ENCODE measurements at regions not wholly inside any gene's neighbourhood (a gene's known extent, or its start where the extent isn't known, plus 50 kb on each side); places are given as distances from the start of the nearest gene placed in this dataset.
"Not testable (repeated sequence)": the region's sequence is repeated elsewhere in the genome, so short reads cannot be mapped to it uniquely, and the experiment has no call there.

DNA sequence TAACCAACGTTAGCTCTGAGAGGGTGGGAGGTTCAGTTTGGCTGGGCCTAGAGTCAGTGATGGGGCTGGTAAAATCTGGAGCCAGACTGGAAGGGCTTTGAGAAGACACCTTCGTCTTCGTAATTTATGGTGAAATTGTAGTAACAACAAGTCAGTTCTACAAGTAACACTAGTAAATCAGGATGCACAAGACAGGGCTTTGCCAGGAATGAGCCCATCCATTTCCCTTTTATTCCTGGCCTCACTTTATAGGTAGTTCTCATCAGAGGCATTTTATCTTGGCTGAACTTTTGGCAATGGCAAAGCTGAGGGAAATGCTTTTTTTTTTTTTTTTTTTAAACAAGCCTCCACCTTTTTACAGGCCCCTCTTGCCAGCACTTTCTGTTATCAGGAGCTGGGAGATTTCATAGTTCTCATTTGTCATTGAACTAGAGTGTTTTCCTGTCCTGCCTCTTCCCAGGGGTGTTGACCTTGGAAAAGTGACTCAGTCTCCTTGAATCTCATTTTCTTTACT lies 110.5 kb upstream of the KLF4 start:
- in situ Hi-C loops (cut with HindIII; ENCODE audit: low sequenced_read_pairs): loop anchor here (25.0 kb wide), 1 partner anchor 113 kb away; the partner anchor contains the start of gene KLF4

DNA sequence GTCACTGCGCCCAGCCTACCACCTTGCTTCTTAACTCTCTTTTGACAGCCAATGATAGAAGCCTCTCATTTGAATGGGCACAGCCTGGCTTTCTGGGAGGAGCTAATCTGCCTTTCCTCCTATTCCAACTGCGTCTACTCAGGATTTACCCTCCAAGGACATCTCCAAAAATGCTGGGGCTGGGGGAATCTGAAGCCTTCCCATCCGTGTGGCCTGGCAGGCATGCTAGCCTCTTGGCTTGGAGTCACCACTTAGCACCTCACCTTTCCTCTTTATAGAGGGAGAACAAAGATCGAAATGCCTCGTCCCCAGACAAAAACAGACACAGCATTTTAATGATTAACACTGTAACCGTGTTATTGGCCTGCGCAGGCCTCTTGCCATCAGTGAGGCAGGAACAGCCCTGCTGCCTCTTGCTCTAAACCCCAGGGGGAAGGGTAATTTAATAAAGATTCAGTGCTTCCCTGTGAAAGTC lies 108.2 kb upstream of the KLF4 start:
- in situ Hi-C loops (cut with HindIII; ENCODE audit: low sequenced_read_pairs): no loop called here

DNA sequence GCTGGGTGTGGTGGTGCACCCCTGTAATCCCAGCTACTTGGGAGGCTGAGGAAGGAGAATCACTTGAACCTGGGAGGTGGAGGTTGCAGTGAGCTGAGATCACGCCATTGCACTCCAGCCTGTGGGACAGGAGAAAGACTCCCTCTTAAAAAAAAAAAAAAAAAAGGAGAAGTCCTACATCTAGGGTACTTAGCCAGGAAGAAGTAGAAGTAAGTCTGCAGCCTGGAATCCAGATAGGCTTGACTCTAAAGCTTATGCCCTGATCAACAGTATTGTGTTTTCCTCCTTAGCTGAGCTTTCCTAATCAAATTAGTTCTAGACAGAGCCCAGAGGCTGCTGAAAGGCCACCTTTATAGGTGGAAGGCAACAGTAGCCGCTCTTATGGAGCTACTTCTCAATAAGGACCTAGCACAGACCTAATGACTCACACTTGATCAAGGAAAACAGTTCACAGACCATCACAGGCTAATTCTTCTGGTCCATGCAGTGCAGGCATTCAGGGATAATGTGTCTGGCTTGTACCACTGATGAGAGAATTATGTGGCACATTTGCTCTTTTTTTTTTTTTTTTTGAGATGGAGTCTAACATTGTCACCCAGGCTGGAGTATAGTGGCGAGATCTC lies 105.5 kb upstream of the KLF4 start:
- in situ Hi-C loops (cut with HindIII; ENCODE audit: low sequenced_read_pairs): no loop called here

DNA sequence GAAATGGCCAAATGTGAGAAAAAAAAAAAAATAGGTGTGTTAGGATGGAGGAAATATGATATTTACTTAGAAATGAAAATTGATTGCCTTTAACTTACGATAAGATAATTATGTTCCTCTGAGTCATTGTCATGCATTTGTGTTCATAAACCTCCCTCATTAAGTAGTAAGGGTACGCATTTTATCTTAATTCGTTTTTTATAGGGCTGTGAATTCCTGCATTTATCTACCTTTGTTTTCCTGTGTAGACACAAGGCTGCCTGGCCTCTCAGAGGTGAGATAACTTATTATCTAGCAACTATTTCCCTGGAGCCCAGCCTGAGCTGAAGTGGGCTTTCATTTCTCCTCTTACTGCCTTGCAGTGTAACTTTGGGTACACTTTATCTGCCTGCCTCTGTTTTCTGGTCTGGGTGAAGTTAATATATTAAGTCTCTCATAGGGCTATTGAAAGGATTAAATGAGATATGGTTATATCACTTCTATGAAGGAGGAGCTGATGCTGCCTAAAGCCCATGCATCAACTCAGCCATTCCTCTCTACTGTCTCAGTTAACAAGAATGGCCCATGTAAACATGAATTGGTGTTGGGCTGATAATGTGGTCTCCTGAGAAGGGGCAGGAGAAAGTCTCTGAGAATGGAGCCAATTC lies 103.8 kb upstream of the KLF4 start:
- in situ Hi-C loops (cut with HindIII; ENCODE audit: low sequenced_read_pairs): no loop called here

DNA sequence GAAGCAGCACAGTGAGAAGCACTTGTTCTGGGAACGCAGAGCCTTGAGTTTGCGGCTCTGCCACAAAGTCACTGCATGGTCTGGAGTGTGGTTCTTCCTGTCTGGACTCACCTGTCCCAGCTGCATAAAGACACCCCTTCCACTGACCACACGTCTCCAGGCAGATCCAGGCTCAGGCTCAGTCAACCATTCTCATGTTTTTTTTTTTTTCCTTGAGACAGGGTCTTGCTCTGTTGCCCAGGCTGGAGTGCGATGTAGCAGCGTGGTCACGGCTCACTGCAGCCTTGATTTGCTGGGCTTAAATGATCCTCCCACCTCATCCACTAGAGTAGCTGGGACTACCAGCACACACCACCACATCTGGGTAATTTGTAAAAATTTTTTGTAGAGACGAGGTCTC lies 102.9 kb upstream of the KLF4 start:
- in situ Hi-C loops (cut with HindIII; ENCODE audit: low sequenced_read_pairs): no loop called here

DNA sequence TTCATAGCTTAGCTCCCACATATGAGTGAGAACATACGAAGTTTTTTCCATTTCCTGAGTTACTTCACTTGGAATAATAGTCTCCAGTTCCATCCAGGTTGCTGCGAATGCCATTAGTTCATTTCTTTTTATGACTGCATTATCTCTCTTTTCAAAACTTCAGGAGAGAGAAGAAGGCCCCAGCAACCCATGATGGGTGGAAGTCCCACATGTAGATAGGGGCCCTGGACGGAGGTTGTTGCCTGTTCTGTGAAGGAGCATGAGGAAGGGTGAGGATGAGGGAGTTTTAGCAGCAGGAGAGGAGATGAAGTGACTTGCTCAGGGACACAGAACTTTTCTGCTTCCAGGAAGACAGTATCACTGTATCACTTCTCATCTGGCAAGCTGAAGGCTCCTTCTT lies 102.2 kb upstream of the KLF4 start:
- in situ Hi-C loops (cut with HindIII; ENCODE audit: low sequenced_read_pairs): no loop called here

DNA sequence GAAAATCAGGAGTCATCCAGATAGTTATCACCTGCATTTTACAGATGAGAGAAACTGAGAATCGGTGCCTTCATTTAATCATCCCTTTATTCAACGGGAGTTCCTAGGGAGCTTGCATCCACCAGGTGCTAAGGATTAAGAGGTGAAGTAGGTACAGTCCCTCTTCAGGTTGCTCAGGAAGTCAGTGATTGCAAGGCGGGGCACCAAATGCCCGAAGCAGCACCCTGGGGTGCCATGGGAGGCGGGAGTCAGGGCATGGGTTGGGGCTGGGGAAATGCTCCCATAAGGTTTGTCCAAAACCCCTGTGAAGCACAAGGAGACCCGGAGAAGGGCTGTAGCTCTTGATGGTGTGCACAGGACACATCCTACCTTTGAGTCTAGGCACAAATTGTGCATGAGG lies 98.8 kb upstream of the KLF4 start:
- in situ Hi-C loops (cut with HindIII; ENCODE audit: low sequenced_read_pairs): no loop called here

DNA sequence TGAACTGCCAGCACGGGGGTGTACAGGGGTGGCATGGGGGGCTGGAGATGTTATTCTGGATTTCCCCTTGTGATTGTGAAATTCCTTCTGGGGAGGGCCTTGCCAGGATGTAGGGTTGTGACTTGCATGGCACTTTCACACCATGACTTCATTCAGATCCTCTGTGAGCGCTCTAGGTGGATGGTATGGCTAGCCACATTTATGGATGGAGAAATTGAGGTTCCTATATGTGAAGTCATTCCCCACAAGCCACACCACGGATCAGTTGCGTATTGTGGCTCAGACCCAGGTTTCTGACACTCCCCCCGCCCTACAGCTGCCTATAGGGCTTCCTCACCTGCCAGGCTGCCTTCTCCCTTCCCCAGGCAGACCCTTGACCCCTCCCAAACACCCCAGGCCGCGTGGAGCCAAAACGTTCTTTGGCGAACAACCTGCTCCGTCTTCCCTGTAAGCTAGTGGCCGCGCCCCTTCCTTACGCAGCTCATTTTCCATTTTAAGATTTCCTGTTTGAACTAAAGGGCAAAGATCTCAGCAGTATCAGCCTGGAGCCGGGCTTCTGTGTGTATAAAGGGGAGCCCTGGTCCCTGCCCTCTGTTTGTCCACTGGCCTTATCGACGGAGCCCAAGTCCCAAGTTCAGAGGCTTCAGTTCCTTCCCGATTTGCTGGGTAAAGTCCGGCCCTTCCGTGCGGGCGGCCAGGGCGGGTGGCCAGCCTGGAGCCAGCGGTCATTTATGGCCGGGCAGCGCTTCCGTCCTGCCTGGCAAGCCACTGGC lies 97.8 kb upstream of the KLF4 start:
- in situ Hi-C loops (cut with HindIII; ENCODE audit: low sequenced_read_pairs): no loop called here

DNA sequence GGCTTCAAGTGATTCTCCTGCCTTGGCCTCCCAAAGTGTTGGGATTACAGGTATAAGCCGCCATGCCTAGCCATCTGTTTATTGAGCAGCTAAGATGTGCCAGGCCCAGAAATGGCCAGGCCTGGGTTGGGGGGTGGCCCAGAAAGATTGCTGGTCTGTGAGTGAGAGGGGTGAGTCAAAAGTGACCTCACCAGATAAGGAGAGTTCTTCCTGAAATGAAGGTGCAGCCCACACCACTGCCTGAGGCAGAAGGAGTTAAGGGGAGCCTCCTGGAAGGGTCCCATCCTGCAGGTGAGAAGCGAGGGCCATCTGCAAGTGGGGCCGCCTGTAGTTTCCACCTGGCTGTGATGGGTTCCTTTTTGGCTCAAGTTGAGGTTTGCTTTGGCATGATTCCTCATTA lies 96.9 kb upstream of the KLF4 start:
- in situ Hi-C loops (cut with HindIII; ENCODE audit: low sequenced_read_pairs): no loop called here

DNA sequence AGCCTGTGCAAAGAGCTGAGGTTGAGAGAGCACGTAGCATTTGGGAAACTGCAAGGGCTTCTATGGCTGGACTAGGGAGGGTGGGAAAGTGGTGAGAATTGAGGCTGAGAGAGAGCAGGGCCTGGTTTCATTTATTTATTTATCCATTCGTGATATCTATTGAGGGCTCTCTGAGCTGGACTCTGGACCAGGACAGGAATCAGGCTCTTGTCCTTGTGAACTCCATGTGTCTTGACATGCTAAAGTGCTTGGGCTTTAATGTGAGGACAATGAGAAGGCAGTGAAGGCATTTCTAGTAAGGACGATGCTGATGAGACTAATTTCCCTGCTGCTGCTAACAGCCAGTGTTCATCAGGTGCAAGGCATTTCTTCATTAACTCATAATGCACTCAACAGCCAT lies 95.9 kb upstream of the KLF4 start:
- in situ Hi-C loops (cut with HindIII; ENCODE audit: low sequenced_read_pairs): no loop called here

DNA sequence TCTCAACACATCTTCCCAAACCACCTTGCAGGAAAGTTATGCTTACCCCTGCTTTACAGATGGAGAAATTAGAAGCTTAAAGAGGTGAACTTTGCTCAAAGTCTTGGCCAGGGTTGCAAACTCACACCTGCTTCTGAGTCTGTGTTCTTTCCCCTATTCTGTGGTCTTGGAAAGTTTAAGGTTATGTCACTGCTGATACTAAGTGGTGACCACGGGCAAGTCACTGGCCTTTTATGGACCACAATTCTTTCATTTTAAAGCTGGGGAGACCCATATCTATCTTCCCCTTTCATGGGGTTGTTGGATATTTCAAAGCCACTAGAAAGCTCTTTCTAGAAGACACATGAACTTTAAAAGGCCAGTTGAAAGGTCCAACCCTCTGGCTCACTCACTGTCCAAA lies 95.4 kb upstream of the KLF4 start:
- in situ Hi-C loops (cut with HindIII; ENCODE audit: low sequenced_read_pairs): no loop called here

DNA sequence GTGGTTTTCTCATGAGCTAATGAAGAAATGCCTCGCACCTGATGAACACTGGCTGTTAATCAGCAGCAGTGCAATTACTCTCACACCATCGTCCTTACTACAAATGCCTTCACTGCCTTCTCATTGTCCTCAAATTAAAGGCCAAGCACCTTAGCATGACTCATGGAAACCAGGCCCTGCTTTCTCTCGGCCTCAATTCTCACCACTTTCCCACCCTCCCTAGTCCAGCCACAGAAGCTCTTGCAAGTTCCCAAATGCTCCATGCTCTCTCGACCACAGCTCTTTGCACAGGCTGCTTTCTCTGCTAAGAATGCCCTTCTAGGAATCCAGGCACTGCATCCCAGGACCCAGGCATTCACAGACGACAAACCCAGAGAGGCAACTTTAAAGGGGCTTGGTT lies 94.6 kb upstream of the KLF4 start:
- in situ Hi-C loops (cut with HindIII; ENCODE audit: low sequenced_read_pairs): no loop called here

DNA sequence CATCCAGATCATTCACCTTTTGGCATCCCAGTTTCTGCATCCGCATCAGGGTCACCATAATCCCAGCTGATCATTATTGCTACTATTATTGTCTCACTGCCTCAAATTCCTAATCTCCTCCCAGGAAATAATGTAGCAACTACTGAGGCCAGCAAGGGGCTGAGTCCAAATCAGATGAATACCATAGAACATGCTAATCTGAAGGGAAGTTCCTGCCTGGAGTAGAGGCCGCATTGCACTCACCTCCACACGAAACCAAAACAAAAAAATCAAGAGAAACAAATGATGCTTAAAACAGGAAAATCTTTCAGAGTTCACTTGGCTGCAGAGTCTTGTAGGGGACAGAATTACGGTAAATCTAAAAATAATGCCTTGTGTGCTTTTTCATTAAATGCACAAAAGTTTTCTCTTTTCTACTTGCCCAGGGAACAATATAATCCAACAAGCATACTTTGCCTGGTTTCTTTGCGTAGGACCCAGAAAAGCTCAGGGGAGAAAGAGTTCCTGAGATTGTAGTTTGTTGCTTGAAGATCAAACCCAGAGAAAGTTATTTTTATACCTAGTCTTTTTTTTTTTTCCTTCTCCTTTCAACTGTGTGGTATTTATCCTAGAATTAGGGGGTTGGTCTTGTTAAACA lies 87.7 kb upstream of the KLF4 start:
- in situ Hi-C loops (cut with HindIII; ENCODE audit: low sequenced_read_pairs): no loop called here

DNA sequence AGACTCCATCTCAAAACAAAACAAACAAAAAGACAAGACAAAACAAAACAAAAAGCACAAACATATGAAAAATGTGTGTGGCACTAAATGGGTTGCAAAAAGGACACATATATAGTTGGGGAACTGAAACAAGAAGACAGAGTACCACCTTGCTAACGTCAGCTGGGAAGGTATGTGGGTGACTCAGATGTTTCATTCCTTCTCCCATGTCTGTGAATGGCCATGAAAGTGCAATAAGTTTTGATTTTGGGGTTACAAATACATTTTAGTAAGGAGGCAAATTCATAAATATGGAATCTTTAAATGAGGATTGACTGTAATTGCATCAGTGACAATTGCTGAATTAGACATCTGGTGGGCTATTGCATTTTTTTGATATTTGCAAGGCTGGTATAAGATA lies 81.6 kb upstream of the KLF4 start:
- in situ Hi-C loops (cut with HindIII; ENCODE audit: low sequenced_read_pairs): no loop called here

DNA sequence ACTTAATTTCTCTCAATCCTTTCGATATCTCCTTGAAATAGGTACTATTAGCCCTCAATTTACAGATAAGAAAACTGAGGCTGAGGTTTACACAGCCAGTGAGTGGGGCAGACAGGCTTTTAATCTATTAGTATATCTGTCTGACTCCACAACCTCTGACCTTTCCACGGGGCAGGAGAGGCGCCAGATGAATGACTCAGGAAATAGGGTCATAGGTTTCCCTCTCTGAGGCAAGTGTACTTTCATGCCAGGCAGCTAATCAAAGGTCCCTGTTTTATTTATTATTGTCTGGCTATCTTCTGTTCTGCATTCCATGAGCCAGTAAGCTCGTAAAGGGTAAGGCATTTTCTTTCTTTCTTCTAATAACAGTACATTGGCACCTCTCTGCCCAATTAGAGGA lies 79.6 kb upstream of the KLF4 start:
- in situ Hi-C loops (cut with HindIII; ENCODE audit: low sequenced_read_pairs): no loop called here

DNA sequence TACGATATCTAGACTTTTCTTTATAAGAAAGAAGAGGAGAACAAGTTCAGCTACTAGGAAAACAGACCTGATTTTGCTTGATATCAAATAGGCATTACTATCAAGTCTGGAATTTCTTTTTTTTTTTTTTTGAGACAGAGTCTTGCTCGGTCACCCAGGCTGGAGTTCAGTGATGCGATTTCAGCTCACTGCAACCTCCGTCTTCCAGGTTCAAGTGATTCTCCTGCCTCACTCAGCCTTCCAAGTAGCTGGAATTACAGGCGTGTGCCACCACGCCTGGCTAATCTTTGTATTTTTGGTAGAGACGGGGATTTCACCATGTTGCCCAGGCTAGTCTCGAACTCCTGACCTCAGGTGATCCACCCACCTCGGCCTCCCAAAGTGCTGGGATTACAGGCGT lies 78.8 kb upstream of the KLF4 start:
- in situ Hi-C loops (cut with HindIII; ENCODE audit: low sequenced_read_pairs): not testable (repeated sequence)

DNA sequence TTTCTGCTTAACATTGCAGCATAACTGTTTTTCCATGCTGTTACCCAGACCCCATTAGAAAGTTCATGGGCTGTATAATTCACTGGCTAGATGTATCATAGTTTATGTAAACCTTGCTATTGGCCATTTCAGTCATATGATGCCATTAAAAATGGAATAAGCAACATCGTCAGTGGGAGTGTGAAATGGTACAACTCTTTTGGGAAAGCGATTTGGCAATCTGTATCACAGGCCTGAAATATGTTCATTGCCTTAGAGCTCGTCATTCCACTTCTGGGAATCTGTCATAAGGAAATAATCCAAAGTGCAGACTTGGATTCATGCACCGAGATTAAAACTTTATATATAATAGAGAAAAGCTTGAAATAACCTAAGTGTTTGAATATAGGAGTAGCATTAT lies 77.9 kb upstream of the KLF4 start:
- in situ Hi-C loops (cut with HindIII; ENCODE audit: low sequenced_read_pairs): no loop called here

DNA sequence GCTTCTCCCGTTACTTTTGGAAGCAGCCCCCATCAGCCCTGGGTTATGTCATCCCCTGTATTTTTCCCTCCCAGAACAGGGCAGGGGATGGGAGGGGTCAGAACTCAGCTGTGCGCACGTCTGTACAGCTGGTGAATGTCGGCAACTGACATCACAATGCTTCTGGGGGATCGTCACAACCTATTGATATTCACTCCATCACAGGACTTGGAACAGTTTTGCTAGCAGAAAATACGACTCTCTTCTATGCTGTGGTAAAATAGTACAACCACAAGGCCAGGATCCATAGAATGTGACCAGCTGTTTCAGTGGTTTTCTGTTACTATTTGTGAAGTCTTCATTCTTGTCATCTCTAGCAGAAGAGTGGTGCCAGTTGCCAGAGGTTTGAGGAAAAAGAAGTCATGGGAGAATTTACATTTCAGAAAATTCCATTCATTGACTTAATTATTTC lies 77.1 kb upstream of the KLF4 start:
- in situ Hi-C loops (cut with HindIII; ENCODE audit: low sequenced_read_pairs): no loop called here

DNA sequence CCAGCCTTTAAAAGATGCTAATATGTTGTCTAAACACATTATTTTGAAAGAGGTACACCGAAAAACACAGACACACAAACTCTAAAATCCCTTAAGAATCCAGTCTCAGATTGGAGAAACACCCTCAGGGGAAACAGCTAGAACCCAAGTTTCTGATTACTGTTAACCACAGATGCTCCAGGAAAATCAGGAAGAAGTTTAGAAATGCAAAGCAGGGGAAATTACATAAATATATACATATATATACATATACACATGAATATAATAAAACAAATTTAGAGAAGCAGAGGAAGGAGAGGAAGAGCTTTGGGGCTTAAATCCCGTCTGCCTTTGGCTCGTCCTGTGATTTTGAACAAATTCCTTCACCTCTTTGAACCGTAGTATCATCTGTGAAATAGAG lies 73.2 kb upstream of the KLF4 start:
- in situ Hi-C loops (cut with HindIII; ENCODE audit: low sequenced_read_pairs): no loop called here

DNA sequence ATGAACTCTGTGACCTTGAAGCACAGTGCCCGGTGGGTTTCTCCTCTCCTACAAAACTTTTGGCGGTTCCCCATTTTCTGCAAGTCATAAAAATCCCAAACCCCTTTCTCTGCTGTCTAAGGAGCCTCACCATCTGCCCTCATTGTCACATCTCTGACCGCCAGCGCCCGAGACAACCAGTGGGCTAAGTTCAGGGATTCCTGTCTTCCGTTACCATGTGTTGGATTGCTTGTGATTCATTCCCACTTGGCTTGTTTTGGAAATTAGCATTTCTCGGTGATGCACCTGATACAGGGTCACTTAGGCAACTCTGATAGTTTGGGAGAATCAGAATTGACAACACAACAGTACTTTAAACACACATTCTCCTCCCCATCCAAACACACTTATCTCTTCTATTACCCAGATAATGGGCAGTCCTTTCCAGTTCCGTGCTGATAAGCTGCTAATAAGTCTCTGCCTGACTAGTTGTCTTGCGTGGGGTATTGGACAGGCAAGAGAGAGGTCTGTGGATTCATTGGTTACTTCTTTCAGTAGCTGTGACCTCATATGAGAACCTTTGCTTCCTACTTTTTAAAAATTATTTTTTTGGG lies 70.0 kb upstream of the KLF4 start:
- in situ Hi-C loops (cut with HindIII; ENCODE audit: low sequenced_read_pairs): no loop called here
